PC-9 (cell line): ENCODE measurements at regions not wholly inside any gene's neighbourhood (a gene's known extent, or its start where the extent isn't known, plus 50 kb on each side); places are given as distances from the start of the nearest gene placed in this dataset.

Source experiments
- BruUV-seq: library from RNA; stranded (reverse); fragments of 400-500 nt; replicated peaks from 2 replicates; lab custom pipeline; 2021; lab: Mats Ljungman, UMichigan
- CTCF ChIA-PET: fragments of 300-600 bp; sonication (Branson Sonifier 250); formaldehyde crosslinking; loops from one replicate; lab custom pipeline; 2022; ENCODE audit warnings: antibody characterized with exemption; lab: Charles Lee
- POLR2A ChIA-PET: fragments of 300-600 bp; sonication (Branson Sonifier 250); formaldehyde crosslinking; loops from one replicate; lab custom pipeline; 2022; ENCODE audit warnings: antibody characterized with exemption; ENCODE audit not compliant: unreplicated experiment; lab: Charles Lee
- DNase-seq, 2 experiments: peaks; one replicate each; pipeline versions ENCODE4 v3.0.0 to v3.0.0-alpha.2; 2015 to 2022; ENCODE audit warnings: mixed read lengths in 1 of 2
- H2AFZ ChIP-seq: fragments of 200-600 bp; sonication (generic); 2 replicates; pipeline ENCODE4 v1.8.1; 2017; ENCODE audit warnings: antibody characterized with exemption
- H3F3A ChIP-seq: fragments of 200-600 bp; sonication (generic); 2 replicates; pipeline ENCODE4 v1.8.1; 2017; ENCODE audit warnings: antibody characterized with exemption, mild to moderate bottlenecking, low read depth; ENCODE audit not compliant: insufficient read depth
- H3K27ac ChIP-seq: fragments of 200-600 bp; sonication (generic); 2 replicates; pipeline ENCODE4 v1.6.1; 2016; ENCODE audit warnings: mixed run types
- H3K27me3 ChIP-seq: fragments of 200-600 bp; sonication (generic); 2 replicates; pipeline ENCODE4 v1.6.1; 2016; ENCODE audit warnings: low read depth, mixed run types; ENCODE audit not compliant: insufficient read depth
- H3K36me3 ChIP-seq: fragments of 200-600 bp; sonication (generic); 2 replicates; pipeline ENCODE4 v1.6.1; 2016; ENCODE audit warnings: low read depth, mixed run types
- H3K4me1 ChIP-seq: fragments of 200-600 bp; sonication (generic); replicated peaks from 2 replicates; pipeline ENCODE4 v1.6.1; 2016; ENCODE audit warnings: mixed run types; ENCODE audit not compliant: insufficient read depth
- H3K4me2 ChIP-seq: fragments of 200-600 bp; sonication (generic); 2 replicates; pipeline ENCODE4 v1.6.1; 2017; ENCODE audit warnings: mixed run types
- H3K4me3 ChIP-seq: fragments of 200-600 bp; sonication (generic); 2 replicates; pipeline ENCODE4 v1.6.1; 2016; ENCODE audit warnings: mixed run types
- H3K79me2 ChIP-seq: fragments of 200-600 bp; sonication (generic); 2 replicates; pipeline ENCODE4 v1.6.1; 2017; ENCODE audit warnings: low read depth, mixed run types
- H3K9me2 ChIP-seq: fragments of 200-600 bp; sonication (generic); 2 replicates; pipeline ENCODE4 v1.8.1; 2017; ENCODE audit warnings: mild to moderate bottlenecking; ENCODE audit not compliant: insufficient read depth
- H3K9me3 ChIP-seq: fragments of 200-600 bp; sonication (generic); 2 replicates; pipeline ENCODE4 v1.8.1; 2016; ENCODE audit warnings: low read depth; ENCODE audit not compliant: insufficient read depth
- H4K20me1 ChIP-seq: fragments of 200-600 bp; sonication (generic); 2 replicates; pipeline ENCODE4 v1.8.1; 2017; ENCODE audit not compliant: insufficient read depth
- CTCF ChIP-seq: fragments of 200-600 bp; sonication (generic); conservative IDR thresholded peaks from 2 replicates; pipeline ENCODE4 v1.6.1; 2017; ENCODE audit warnings: mixed run types, antibody characterized with exemption, mild to moderate bottlenecking, moderate library complexity
- EZH2 ChIP-seq: fragments of 200-600 bp; sonication (generic); IDR thresholded peaks from 2 replicates; pipeline ENCODE4 v1.8.0; 2017; ENCODE audit warnings: antibody characterized with exemption, low read depth
- intact Hi-C: fragments of 100-400 bp; cut with micrococcal nuclease; formaldehyde crosslinking; loops from one replicate; pipeline ENCODE4 v1.10.0; 2022; ENCODE audit not compliant: unreplicated experiment

- intact Hi-C loops = no loop called here
- H3K36me3 ChIP-seq = no peaks in the 10 kb centered on the region; the same call in 1 of the 2 replicates
- no peak overlapping the region for H3K4me3 ChIP-seq
- no peaks in the 10 kb centered on the region for H3K79me2 ChIP-seq
- no peaks in the 10 kb centered on the region for H3K9me3 ChIP-seq
- no TSS peak for BruUV-seq
- no peaks in the 10 kb centered on the region for H3K27me3 ChIP-seq
- H3K9me2 ChIP-seq = no peaks in the 10 kb centered on the region
- H3K27ac ChIP-seq = no peak overlapping the region
- no peaks in the 10 kb centered on the region; the same call in 1 of the 2 replicates for H3F3A ChIP-seq
- ChIA-PET POLR2A (no interaction called here), CTCF (no interaction called here)
- no peaks in the 10 kb centered on the region for H3K4me1 ChIP-seq
- H4K20me1 ChIP-seq = no peaks in the 10 kb centered on the region
- TF ChIP-seq EZH2 (no peak), CTCF (no peak)
- no peak for DNase-seq
- H2AFZ ChIP-seq = no peak overlapping the region
- no peak overlapping the region for H3K4me2 ChIP-seq
Measured at GRCh38 chr15:96255599-96255998, 74.9 kb upstream of the NR2F2 start.

DNA sequence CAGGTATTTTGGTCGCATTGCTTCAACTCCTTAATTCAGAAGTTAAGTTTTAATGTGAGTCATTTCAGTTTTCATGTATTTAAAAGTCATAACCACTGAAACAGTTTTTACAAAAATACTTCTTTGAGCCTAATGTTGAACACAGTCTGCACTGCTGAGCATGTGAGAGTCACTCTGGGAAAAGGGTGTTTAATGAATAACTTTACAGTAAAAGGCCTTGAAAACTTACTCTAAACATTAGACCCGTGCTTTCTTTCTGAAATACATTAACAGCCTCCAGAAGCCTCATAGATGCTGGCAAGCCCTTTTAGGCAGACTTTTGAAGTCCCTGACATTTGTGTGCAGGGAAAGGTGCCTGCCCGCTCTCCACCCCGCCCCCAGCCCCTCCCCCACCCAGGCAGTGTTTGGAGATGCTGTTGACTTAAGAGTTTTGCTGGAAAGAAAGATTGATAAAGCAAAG lies 68.9 kb upstream of the NR2F2 start:
- no peaks in the 10 kb centered on the region for H3K27me3 ChIP-seq
- ChIA-PET CTCF (no interaction called here), POLR2A (interaction anchor here (0.7 kb wide), 2 partner anchors 49 to 214 kb away, joined by 5 to 7 read pairs; no protein-coding TSS in a partner anchor)
- no peak for TF ChIP-seq CTCF
- no peak for TF ChIP-seq EZH2
- H3K9me2 ChIP-seq = no peaks in the 10 kb centered on the region
- 0 out of 2 replicates have a peak, but pooled peaks cover 3% of the 10 kb centered on the region for H3K9me3 ChIP-seq
- no TSS peak for BruUV-seq
- no peak overlapping the region for H3K4me2 ChIP-seq
- peaks cover 33% of the 10 kb centered on the region for H3K4me1 ChIP-seq
- no peaks in the 10 kb centered on the region; the same call in 1 of the 2 replicates for H3K36me3 ChIP-seq
- no peaks in the 10 kb centered on the region for H4K20me1 ChIP-seq
- no peaks in the 10 kb centered on the region for H3K79me2 ChIP-seq
- intact Hi-C loops = loop anchor here (10.0 kb wide), 1 partner anchor 467 kb away; no protein-coding TSS in a partner anchor
- no peak for DNase-seq
- H3F3A ChIP-seq = peaks cover 22% of the 10 kb centered on the region
- H3K4me3 ChIP-seq = no peak overlapping the region
- no peak overlapping the region for H2AFZ ChIP-seq
- no peak overlapping the region for H3K27ac ChIP-seq

DNA sequence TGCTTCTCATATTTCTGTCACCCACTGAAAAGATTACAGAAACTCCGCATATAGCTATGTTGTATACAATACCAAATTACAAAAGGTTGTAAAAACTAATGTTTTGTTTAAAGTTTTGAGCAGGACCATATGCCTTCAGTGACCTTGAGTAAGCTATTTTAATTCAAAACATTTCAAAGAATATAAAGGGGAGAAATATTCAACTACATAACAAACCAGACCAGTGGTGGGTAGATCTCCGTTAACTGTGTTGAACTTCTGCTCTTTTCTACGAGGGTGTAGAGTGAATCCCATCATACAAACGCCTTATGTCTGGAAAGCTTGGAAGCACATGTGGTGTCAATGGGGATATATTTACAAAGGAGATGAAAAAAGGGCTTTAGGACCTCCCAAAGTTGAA lies 68.4 kb upstream of the NR2F2 start:
- Histone ChIP-seq H3K27ac (no peak overlapping the region), H3K9me3 (0 out of 2 replicates have a peak, but pooled peaks cover 3% of the 10 kb centered on the region), H3K27me3 (no peaks in the 10 kb centered on the region), H3K4me1 (peaks cover 36% of the 10 kb centered on the region), H3F3A (peaks cover 22% of the 10 kb centered on the region), H2AFZ (no peak overlapping the region), H3K4me3 (no peak overlapping the region), H3K79me2 (no peaks in the 10 kb centered on the region), H3K4me2 (no peak overlapping the region), H4K20me1 (no peaks in the 10 kb centered on the region), H3K36me3 (no peaks in the 10 kb centered on the region; the same call in 1 of the 2 replicates), H3K9me2 (no peaks in the 10 kb centered on the region)
- POLR2A ChIA-PET = interaction anchor here (0.7 kb wide), 1 partner anchor 214 kb away, joined by 5 read pairs; no protein-coding TSS in a partner anchor
- BruUV-seq = no TSS peak
- TF ChIP-seq EZH2 (no peak), CTCF (no peak)
- DNase-seq = no peak
- intact Hi-C loops = loop anchor here (10.0 kb wide), 1 partner anchor 467 kb away; no protein-coding TSS in a partner anchor
- CTCF ChIA-PET = no interaction called here
